Cortex of kidney (tissue), 1 donor: ENCODE measurements at regions not wholly inside any gene's neighbourhood (a gene's known extent, or its start where the extent isn't known, plus 50 kb on each side); places are given as distances from the start of the nearest gene placed in this dataset.
"Not testable (repeated sequence)": the region's sequence is repeated elsewhere in the genome, so short reads cannot be mapped to it uniquely, and the experiment has no call there.

ENCODE experiments used
- DNase-seq: peaks from one replicate; lab custom pipeline; 2025; lab: John Stamatoyannopoulos, UW

DNA sequence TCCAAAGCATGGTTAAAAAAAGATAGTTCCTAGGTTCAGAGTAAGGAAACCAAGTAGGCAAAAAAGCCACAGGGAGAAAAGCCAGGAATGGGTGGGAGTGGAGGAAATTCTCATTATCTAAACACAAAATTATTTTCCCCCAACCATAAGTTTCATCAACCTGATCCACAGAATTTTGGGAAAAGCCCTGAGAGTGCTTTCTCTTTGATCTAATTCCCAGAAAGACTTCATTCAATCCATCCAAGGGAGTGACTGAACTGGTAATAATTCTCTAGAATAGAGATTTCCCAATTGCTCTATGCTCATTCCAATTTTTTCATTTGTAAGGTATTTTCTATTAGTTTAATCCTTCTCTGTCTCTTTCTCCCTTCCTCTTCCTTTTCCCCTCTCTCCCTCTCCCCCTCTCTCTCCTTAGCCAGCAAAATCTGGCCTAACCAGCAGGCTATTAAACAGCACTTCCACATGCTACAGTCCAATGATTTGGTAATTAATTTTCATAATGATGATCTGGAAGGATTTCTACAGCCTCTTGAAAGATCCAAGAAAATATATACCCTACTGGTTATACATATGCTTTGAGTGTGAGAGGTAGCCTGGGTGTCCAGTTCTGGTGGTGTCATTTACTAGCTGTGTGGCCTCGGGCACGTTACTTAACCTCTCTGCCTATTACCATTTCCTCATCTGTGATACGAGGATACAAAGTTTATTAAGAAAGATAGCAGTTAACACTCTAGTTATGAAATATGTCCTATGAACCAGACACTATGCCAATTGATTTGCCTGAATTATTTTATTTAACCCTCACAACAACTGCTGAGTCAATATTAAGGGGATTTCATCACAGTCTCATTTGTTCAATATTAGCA, 251.5 kb upstream of the RASGEF1B start:
- no peak for DNase-seq

DNA sequence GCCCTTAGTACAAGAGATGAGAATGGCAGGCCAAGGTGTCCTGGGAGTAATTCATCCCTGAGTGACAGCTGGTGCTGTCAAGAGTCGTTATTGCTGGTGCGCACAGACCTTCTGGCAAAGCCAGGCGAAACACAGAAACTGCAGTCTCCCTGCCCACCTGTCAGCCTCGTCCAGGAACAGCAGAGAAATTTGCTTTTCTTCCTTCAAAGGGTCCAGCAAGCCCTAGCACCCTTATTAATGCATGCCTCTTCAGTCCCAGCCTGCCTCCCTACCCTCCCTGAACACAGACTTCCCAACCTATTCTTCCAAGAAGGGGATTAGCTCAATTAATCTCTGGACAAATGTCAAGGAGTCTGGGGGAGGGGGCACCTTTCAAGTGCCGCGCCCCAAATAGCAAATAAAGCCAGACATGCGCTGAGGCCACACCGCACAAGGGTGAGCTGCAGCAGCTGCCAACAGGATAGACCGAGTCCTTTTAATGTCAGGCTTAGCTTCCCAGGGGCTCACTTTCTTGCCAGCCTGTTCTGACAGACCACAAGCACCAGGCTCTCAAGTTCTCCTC, 250.7 kb upstream of the RASGEF1B start:
- DNase-seq, result no peak

DNA sequence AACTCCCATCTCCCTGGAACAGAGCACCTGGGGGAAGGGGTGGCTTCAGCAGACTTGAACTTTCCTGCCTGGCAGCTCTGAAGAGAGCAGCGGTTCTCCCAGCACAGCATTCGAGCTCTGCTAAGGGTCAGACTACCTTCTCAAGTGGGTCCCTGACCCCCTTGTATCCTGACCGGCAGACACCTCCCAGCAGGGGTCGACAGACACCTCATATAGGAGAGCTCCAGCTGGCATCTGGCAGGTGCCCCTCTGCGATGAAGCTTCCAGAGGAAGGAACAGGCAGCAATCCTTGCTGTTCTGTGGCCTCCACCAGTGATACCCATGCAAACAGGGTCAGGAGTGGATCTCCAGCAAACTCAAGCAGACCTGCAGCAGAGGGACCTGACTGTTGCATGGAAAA, 244.1 kb upstream of the RASGEF1B start:
- DNase-seq, result no peak

DNA sequence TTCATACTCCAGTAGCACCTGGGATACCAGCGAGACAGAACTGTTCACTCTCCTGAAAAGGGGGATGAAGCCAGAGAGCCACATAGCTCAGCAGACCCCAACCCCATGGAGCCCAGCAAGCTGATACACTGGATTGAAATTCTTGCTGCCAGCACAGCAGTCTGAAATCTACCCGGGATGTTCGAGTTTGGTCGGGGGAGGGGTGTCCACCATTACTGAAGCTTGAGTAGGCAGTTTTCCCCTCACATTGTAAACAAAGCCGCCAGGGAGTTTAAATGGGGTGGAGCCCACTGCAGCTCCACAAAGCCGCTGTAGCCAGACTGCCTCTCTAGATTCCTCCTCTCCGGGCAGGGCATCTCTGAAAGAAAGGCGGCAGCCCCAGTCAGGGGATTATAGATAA, 243.7 kb upstream of the RASGEF1B start:
- not testable (repeated sequence) for DNase-seq

GRCh38 chr4:81714291-81714690, 242.6 kb upstream of the RASGEF1B start:
- DNase-seq, result no peak

- DNase-seq, result no peak
Observed at GRCh38 chr4:81712714-81713113, 241.0 kb upstream of the RASGEF1B start.

GRCh38 chr4:81704461-81704860, 232.8 kb upstream of the RASGEF1B start:
- DNase-seq, result no peak

DNA sequence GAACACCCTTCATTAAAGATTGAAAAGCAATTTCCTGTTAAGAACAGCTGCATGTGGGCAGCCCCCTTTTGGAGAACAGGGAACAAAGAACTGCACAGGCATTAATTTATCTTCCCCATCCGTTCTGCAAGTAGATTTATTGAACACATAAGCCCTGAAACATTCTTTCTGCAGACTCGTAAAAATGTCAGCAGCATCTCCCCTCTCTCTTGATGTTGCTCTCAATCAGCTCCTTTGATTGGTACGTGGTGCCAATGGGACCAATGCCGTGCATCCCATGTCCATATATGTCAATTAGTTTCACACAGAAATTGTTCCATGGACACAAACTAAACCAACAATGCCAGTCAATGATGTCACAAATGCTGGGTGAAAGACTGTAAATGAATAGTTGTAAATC, 228.5 kb upstream of the RASGEF1B start:
- no peak for DNase-seq

DNA sequence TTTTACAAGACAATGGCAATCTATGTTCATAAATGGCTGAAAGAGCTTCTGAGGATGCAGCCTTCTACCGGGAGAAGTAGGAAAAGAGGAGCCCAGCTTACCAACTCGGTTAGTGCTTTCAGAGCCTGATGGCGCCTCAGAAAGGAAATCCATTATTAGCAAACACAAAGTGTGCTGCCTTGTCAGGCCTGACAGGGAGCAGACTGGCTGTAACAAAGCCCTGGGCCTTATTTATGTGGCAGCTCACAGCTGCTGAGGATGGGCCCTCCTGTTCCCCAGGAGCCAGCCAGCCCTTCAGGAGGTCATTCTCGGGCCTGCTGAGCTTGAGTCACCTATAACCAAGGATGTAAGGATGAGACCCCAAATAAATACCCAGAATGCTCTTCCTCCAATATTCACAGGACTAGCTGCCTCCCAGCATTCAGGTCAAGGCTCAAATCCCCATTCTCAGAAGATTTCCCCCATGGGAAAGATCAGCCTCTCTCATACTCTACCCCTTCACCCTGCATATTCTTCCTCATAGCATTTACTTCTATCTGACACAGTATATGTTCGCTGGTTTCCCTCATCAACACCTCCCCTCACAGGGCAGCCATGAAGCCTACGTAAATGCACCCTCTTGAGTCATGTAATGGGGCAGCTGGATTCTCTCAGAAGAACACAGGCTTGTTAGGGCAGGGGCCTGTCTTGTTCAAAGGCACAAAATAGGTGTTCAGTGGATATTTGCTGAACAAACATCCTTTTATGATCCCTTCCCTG, 227.0 kb upstream of the RASGEF1B start:
- DNase-seq, result no peak

DNA sequence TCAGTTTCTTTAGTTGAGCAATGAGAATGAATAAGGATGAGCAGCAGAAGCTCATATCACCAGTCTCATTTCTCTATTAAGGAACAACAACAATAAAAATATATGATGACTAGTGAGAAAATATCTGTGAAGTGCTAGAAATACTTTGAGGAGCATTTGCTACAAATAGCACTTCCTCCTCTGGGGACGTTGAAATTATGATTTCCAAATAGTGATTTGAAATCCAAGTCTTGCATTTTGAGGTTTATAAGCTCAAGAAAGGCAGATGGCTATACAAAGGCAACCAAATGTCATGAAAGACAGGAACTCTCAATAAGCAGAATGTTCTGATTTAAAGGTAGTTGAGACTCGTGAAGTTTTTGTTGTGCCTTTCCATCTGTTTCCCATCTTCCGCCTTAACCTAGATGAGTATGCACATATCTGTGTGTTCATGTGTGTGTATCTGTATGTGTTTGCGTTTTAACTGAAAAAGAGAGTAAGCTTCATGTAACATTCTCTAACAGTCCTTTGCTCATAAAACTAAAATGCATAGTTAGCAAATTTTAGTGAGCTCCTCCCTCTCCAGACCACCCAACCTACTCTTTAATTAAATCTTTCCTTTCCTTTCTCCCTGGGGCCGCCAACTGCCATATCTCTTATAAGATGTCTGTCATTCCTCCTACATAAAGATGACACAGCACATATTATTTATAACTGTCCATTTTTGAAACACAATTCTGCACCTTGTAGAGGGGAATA, 222.6 kb upstream of the RASGEF1B start:
- no peak for DNase-seq

GRCh38 chr4:81690871-81691270, 219.2 kb upstream of the RASGEF1B start:
- DNase-seq, result no peak

DNA sequence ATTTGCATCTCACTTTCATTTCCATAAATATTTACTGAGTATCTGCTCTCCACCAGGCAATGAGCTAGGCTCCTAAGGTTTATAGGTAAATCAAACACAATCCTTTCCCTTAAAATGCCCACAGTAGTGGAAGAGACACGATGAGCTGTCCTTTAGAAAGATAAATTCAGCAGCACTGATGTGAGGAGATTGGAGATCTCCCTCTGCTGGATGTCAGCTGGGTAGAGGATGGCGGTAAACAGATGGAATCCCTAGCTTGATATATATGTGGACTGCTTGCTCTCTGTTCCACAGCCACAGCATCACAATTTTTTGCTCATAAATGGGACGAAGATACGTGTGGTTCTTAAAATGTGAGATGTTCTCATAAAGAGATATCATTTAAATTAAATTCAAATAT, 216.4 kb upstream of the RASGEF1B start:
- no peak for DNase-seq

DNA sequence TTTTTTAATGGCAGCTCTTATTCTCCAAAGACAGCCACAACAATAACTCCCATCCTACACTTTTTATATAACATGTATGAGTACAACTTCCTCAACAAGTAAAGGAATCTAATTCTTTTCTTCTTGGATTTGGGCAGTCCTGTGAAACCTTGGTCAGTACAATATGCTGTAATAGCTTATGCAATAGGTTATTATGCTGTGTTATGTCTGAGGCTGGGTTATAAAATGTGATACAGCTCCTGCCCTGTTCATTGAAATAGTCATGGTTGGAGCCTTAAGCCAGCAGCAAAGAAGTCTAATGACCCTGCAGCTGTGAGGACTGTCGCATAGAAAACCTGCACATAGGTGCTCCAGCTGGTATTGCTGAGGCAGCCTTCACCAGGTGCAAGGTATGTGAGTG, 215.8 kb upstream of the RASGEF1B start:
- no peak for DNase-seq

GRCh38 chr4:81685104-81685503, 213.4 kb upstream of the RASGEF1B start:
- DNase-seq, result no peak

- no peak for DNase-seq
Observed at GRCh38 chr4:81684352-81684751, 212.6 kb upstream of the RASGEF1B start.

DNA sequence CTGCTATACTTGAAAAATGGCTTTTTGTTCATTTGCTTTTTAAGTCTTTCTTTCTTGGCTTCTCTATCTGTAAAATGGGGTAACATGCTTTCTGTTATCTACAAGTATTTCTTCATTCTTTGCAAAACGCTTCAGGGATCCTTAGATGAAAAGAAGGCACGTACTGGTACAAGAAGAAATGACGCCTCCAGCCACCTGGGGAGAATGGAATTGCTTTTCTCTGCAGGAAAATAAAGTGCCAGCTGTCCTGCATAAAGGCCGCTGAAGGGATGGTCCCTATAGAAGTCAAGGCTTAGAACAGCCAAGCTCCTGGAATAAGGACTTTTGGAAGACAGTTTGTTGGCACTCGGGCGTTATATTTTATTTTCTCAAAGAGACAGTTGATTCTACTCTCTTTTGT, 210.8 kb upstream of the RASGEF1B start:
- DNase-seq, result no peak

GRCh38 chr4:81679315-81679714, 207.6 kb upstream of the RASGEF1B start:
- DNase-seq, result no peak

GRCh38 chr4:81678801-81679200, 207.1 kb upstream of the RASGEF1B start:
- no peak for DNase-seq

DNA sequence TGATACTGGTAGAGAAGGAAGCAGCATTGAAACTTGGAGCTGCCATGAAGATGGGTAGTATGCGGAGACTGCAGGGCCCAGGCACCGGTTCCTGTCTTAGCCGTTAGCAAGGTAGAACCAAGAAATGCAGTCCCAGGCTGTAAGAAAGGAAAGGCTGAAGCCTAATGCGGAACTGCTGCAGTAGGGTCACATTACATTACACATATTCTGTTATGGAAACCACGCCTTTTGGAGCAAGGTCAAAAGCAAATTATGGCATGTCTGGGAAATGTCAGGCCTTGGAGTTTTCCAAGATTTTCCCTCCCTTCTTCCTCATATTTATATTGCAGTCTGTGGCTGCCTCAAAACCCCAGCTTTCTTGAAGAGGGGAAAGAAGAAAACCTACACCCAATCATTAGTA, 204.8 kb upstream of the RASGEF1B start:
- DNase-seq, result no peak

DNA sequence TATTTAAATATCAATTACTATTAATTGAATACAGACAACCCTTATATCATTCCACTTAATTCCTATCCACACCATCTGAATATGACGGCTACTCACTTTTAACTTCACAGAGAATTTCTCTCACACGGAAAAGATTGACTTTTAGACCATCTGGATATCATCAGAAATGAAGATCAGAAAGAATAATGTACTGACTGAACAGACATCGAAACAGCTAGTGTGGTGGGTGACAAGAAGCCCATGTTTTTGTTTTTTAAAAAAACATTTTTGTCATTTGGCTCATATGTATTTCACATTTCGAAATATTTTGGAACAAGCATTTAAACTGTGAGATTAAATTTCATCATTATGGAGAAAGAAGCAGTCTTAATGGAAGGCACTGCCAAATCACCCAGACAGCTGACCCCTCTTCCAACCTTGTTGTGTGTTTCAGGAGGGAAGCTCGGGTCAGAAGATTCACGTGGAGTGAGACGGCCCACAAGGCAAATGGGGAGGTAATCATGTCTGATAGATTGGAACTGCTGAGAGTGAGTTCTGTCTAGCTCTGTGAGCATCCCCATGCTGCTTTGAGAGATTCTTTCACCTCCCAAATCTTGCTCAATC, 204.2 kb upstream of the RASGEF1B start:
- no peak for DNase-seq

DNA sequence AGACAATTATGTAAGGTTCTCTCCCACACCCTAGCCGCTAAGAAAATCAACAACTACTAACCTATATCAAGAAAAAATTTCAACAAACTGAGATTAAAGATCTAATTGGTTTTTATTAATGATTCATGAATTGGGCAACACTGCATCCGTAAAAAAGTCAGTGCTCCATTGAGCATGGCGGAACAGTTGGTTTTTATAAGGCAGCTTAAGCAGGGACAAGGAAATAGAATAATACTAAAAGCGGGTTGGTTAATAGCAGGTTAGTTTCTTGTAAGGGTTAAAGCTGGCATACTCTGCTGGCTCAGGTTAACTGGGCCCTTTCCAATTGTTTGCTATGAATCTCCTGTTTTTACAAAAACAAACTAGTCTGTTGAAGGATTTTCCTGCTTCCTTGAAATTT, 202.3 kb upstream of the RASGEF1B start:
- DNase-seq, result no peak

DNA sequence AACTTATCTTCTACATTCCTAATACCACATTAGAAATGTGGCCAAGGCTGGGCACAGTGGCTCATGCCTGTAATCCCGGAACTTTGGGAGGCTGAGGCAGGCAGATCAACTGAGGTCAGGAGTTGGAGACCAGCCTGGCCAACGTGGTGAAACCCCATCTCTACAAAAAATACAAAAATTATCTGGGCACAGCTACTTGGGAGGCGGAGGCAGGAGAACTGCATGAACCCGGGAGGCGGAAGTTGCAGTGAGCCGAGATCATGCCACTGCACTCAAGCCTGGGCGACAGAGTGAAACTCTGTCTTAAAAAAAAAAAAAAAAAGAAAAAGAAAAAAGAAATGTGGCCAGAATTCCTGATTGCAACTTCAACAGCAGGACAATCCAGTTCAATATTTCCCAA, 196.6 kb upstream of the RASGEF1B start:
- not testable (repeated sequence) for DNase-seq
